GM18907 (cell line): ENCODE measurements at regions not wholly inside any gene's neighbourhood (a gene's known extent, or its start where the extent isn't known, plus 50 kb on each side); places are given as distances from the start of the nearest gene placed in this dataset.

ENCODE experiments used
- ATAC-seq: cut with Tn5 transposase; IDR thresholded peaks from one replicate; pipeline ENCODE4 v1.9.1; 2021; ENCODE audit warnings: mild to moderate bottlenecking, moderate library complexity; ENCODE audit not compliant: unreplicated experiment

DNA sequence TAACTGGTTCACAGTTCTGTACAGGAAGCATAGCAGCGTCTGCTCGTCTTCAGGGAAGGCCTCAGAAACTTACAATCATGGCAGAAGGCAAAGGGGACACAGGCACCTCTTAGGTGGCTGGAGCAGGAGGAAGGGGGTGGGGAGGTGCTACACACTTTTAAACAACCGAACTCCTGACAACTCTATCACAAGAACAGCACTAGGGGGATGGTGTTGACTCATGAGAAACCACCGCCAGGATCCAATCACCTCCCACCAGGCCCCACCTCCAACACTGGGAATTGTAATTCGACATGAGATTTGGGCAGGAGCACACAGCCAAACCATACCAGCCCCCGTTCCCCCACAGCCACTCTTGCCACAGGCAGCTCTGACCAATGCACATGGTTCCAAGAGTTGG is 306.3 kb upstream of the POU3F1 start:
- ATAC-seq: no peak

DNA sequence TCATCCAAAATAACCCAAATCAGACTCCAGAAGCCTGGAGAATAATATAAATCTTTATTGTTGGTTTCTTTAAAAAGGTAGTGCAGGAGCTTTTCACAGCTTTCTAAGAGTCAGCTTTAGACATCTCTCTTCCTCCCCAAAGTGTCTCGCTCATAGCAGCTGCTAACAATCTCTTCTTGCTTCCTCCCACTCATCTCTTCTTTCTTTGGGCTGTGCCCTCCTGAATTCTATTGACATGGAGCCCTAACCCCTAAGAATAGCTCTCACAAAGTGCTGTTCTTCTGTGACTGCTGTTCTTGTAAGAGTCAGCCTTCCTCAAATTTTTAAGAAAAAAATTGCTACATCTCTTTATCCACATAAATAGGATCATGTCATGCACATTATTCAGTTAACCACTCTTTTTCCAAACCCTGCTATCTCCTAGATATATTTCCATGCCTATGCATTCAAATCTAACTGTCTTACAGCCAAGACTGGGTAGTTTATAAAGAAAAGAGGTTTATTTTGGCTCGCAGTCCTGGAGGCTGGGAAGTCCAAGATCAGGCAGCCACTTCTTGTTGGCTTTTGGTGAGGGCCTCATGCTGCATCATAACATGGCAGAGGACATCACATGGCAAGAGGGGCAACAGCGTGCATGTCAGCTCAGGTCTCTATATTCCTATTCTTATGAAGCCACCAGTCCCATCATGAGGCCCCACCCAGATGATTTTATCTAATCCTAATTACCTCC is 301.0 kb upstream of the POU3F1 start:
- no peak for ATAC-seq

DNA sequence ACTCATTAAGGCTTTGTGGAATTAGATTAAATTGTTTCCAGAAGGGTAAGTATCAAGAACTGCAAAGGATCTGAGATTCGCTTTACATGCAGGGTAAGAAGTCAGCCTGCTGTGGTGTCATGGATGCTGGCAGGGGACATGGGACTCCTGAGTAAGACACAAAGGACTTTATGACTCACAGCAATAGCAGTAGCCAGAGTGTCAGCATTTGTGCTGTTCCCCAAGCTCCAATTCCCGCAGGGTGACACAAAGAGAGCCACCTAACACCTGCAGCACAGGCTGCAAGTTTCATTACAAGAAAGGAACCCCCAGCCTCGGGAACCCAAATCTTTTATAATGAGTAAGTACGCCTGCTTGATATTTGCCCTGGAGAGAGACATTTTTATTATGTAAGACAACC is 298.1 kb upstream of the POU3F1 start:
- no peak for ATAC-seq

DNA sequence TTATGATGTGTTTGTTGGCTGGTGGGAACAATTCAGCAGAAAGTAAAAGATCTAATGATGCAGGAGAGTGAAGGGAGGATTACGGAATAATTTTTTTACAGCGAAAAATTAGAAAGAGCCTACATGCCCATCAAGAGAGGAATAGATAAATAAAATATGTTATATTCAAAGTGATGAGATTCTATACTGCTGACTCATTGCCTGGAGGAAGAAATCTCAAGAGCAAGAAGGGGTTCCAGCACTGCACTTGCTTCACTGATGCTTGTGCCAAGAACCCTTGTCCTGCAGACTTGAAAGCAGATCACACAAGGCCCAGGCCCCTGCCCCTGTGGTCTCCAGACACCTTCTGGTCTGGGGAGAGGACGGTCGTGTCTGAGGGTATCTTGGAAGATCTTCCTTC is 295.1 kb upstream of the POU3F1 start:
- no peak for ATAC-seq

DNA sequence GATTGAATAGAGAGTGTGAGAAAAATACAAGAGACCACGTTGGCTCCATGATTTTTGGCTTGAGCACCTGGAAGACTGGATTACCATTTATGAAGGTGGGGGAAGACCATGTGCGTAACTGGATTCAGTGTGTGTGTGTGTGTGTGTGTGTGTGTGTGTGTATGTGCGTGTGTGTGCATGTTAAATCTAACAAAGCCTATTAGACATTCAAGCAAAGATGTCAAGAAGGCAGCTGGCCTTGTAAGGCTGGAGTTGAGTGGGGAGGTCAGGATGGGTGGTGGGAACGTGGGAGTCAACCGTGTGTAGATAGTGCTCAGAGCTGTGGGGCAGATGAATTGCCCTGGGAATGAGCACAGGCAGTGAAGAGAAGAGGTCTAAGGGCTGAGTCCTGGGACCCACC is 293.8 kb upstream of the POU3F1 start:
- no peak for ATAC-seq

DNA sequence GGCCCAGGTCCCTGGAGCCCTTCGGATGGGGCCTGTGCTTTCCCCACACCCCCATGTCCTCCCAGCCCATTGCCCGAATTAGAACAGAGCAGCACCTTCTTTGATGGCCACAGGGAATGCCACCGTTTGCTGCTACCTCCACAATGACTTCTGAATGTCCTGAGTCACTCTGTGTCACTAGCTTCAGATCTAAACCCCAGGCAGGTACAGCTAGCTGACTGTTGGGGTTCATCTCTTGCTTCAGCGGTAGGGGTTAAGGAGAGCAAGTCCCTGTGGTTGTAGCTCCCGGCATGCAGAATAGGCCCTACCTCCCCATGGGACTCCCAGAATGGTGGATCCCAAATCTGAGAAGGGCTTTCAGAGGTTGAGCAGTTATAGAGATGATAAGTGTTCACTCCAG is 291.1 kb upstream of the POU3F1 start:
- ATAC-seq: no peak

DNA sequence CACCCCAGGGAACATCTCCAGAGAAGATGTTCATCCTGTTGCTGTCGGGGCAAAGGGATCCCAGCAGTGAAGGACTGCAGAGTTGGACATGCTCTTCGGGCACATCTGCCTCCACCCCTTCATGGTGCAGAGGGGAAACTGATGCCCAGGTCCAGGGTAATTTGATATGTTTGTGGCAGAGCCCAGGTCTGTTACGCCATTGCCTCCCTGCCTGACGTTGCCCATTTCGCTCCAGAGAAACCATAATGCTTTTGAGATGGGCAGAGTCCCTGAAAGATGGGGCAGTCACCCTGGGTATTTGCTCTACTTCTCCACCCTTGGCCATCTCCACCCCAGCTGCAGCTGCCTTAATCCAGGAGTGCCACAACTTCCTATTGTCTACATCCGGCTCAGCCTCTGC is 290.4 kb upstream of the POU3F1 start:
- no peak for ATAC-seq

DNA sequence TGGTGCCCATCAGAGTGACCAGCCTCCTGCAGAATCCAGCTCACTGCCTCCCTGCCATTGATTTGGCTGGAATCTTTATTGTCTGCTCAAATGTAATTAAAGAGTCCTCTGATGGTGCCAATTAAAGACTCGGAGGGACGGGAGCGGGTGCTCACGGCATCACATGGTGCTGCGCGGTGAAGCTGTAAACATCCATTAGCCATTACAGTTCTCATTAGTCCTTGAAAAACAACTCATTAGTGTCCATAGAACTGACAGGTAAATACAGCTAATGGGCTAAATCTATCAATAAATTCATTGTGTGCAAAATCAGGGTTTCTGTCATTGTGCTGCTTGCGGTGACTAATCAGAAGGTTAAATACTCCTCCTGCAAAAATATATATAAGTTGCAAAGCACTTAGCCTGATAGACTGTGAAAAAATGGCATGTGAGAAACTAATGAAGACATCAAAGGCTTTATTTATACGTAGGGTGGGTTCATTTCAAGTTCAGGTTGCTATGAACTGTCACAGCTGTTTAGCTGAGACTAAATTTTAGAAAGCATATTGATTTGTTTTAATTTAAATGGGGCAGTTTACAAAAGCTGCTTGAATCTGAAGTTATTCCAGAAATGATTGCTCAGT is 289.8 kb upstream of the POU3F1 start:
- no peak for ATAC-seq

DNA sequence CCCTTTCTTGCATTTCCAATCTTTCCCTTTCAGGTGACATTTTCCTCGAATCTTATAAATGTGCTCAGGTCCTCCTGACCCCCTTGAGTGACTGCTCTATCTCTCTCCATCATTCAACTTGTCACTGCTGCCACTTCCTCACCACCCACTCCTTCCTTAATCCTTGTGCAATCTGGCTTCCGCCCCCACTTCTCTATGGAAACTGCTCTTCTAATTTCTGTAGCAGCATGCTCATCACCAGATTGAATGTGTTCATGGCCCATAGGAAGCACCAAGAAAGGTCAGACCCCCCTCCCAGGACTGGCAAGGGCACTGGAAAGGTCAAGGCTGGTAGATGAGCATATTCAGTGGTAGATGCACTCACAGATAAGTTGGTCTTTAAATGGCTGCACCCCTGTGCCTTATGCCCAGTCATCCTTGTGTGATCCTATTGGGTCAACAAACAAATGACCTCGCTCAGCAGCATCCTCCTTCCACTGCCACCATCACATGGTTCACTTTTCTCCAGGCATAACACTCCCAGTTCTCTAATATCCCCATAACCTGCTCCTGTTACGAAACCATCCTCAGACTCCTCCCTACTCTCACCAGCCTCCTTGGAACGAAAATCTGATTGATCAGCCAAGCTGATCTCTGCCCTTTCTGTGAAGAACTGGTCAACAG is 288.5 kb upstream of the POU3F1 start:
- ATAC-seq: no peak

DNA sequence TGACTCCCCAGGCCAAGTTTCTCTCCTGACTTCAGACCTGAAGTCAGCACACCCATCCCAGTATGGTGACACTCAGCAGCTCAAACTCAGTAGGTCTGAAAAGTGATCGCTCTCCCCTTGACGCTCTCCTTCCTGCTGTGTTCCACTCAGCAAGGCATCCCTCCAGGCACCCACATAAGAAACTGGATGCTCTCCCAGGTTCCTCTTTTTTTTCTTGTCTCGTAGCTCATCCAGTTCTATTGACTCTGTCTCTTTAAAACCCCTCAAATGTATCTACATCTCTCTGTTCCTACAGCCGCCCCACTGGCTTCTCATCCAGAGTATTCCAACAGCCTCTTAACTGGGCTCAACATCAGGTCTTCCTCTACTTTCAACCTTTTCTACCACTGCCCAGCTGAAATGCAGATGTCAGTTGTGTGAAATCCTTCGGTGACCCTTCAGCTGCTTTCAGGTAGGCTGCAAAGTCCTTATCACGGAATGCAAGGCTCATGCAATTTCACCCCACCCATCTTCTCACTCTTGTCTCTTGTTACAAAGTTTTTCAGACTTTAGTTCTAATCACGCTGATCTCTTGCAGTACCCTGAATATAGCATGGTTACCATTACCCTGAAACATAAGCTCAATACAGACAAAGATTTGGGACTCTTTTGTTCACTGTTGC is 286.2 kb upstream of the POU3F1 start:
- ATAC-seq: no peak

DNA sequence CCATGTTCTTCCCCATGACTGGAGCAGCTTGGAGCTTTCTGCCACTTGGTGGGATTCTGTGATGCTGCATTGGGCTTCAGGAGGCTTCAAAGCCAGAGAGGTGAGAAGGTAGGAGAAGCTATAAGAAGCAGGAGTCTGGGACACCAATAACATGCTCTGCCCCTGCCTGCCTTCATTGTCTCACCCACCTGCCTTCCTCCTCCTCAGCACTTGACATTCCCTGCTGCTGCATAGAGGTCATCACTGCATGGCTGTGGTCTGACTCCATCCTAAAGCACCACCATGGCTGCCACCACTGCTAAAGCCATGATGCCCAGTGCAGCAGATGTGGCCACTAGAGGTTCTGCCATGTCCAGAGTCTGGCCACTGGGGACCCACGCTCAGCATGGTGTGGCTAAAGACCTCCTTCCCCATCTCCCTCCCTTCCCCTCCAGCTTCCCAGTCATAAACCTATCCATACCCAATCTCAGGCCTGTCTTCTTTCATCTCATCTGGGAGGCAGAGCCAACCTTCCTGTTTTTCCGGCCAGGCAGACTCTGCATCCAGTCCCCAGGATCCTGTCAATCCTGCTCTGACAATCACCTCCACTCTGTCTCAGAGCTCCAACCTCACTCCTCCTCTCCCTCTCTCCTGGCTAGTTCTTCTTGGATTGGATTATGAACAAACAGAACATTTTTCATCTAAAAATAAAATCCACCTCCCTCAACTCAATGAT is 285.1 kb upstream of the POU3F1 start:
- ATAC-seq: no peak

DNA sequence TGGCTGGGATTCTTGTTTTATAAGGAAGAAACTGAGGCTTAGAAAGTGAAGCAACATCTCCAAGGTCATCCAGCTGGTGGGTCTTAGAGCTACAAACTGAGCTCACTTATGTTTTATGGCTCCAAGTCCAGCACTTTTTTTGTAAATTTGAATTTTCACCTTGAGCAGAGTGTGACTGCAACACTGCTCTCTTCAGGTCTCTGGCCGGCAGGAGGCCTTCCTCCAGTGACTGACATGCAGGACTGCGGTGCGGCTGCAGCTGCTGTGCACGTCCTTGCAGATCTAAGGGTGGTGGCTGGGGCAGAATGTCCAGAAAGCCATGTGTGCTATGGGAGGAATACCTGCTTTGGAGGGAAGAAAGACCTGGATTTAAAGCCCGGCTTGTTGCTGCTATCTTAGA is 284.2 kb upstream of the POU3F1 start:
- no peak for ATAC-seq

DNA sequence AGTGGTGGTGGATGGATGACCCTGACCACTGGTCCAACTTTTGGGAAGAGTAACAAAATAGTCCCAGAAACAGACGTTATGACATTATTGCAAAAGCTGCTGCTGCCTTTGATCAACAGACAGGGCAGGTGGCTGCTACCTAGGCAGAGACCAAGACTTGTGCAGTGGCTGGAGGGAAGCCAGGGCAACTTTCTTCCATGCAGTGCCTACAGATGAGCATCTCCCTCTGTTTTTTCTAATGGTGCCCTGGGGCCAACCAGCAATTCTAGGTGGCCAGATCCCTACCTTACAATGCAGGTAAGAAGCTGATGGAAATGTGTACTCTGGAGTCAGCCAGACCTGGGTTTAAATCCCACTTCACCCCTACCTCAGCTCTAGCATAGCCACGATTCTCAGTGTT is 283.1 kb upstream of the POU3F1 start:
- ATAC-seq: no peak

DNA sequence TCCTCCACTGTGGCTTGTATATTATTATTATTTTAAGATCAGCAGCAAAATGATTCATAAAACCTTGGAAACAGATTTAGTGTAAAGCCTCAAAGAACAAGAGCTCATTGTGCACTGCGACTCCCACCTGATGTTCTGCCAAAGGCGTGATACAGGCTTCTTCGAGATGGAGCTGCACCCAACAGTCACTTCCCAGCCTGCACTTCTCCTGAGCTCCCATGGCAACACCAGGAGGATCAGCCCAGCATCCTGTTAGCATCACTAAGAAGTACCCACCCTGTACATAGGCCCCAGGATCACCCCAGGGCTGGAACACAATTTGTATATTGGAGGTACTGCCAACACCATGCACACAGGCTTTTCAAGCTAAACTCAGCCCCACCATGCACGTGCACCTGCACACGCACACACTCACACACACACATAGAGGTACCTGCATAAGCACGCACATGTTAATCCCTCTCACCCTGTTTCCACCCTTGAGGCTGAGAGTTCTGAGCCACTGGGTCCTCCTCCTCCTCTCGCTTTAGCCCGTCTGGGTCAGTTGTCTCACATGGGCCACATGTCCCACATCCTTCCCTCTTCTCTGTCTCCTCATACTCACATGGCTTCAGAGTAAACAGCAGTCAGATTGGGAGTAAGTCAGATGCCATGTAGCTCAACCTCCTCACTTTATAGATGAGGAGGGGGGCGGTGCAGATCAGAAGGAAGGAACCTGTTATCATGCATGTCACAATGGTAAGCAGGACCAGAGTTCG is 281.9 kb upstream of the POU3F1 start:
- ATAC-seq: no peak

DNA sequence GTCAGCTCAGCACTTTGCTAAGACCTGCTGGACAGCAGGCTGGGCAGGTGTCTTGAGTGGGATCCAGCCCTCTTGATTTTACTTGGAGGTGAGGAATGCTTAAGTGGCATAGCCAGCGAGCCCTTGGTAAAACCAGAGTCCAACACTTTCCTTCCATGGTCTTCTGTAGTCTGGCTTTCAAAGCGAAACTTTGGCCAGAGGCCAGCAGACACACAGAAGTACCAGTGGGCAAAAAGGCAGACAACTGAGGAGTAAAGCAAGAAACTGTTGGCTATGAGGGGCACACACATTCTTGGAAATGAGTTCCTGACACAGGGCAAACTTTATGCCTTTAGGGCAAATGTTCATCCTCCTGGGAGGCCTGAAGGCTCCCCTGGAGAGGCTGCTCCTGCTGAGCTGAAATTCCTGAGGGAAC is 281.0 kb upstream of the POU3F1 start:
- no peak for ATAC-seq

DNA sequence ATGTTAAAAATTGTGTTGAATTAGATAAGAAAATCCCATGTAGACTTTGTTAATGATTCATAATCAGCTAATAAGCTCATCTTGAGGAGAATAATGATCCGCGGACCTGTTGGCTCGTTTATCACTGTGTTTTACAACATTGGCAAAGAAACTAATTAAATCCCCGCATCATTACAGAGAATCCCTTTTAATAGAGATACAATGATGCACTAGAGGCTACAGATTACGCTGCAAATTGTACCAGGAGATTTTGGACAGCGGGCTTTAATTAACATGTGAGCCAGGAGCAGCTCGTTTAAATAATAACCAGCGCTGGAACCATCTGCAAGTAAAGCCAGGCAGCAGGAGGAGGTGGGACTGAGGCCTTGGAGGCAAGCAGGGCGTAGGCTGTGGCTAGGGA is 280.3 kb upstream of the POU3F1 start:
- no peak for ATAC-seq

DNA sequence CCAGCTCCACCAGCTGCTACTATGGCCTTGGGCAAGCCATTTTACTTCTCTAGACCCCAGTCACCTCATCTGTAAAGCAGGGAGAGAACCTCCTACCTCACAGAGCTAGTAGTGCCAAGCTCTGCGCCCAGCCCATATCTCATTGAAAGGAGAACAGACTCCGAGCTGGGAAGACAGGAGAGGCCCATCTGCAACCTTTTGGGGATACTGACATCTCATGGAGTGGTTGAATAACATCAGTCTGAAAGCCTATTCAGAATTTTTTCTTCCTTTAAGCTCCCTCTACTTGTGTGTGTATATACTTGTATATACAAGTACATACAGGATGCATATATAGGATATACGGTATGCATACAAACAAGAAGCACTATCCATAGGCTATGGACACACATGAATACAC is 279.5 kb upstream of the POU3F1 start:
- ATAC-seq: no peak

DNA sequence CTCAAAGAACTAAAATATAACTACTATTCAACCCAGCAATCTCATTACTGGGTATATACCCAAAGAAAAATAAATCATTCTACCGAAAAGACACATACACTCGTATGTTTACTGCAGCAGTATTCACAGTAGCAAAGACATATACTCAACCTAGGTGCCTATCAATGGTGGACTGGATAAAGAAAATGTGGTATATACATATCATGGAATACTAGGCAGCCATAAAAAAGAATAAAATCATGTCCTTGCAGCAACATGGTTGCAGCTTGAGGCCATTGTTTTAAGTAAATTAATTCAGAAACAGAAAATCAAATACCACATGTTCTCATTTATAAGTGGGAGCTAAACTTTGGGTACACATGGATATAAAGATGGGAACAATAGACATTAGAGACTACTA is 266.2 kb upstream of the POU3F1 start:
- ATAC-seq: no peak

DNA sequence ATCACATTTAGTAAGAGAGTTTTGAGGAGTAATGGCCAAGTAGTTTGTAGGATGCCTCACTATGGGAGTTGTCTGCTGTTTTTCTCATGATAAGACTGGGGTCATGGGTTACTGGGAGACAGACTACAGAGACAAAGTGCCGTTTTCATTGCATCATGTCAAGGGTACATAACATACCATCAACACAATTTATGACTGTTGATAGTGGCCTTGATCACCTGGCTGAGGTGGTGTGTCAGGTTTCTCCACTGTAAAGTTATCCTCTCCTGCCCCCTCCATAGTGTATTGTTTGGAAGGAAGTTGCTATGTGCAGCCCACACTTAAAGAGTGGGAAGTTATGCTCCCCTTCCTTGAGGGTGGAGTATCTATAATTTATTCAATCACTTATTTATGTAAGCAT is 263.5 kb upstream of the POU3F1 start:
- ATAC-seq: no peak

DNA sequence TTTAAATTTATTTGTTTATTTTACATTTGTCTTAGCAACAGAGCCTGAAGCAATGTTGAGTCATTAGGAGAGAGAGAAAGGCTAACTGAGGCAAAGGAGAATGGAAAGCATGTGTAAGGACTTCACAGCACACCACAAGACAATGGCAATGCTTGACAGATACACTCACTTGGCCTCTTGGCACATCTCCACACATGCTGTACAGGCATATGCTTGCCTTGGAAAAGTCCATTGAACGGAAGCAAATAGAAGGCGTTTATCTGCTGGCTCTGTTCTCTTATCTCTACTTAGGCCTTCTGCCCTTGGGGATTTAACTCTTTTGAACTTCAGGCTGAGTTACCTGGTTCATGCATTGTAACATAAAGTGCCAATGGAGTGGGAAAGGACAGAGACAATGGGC is 262.2 kb upstream of the POU3F1 start:
- no peak for ATAC-seq

DNA sequence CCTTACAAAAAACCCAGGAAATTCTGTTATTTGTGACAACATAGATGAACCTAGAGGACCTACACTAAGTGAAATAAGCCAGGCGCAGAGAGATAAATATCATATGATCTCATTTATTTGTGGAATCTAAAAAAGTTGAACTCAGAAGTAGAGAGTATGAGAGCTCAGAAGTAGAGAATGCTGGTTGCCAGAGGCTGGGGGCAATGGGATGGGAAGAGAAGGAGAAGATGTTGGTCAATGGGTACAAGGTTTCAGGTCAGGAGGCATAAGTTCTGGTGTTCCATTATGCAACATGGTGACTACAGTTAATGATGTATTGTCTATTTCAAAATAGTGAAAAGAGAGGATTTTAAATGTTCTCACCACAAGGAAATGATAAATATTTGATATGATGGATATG is 259.1 kb upstream of the POU3F1 start:
- ATAC-seq: no peak
